GM18505 (cell line): ENCODE measurements at regions not wholly inside any gene's neighbourhood (a gene's known extent, or its start where the extent isn't known, plus 50 kb on each side); places are given as distances from the start of the nearest gene placed in this dataset.

Experiments
- ATAC-seq: cut with Tn5 transposase; IDR thresholded peaks from one replicate; pipeline ENCODE4 v1.9.1; 2021; ENCODE audit not compliant: unreplicated experiment
- POLR2A ChIP-seq: IDR thresholded peaks from 4 replicates; pipeline ENCODE4 v1.6.1; 2011; ENCODE audit warnings: borderline replicate concordance; ENCODE audit not compliant: insufficient read depth, insufficient read length; ENCODE audit errors: extremely low read depth

DNA sequence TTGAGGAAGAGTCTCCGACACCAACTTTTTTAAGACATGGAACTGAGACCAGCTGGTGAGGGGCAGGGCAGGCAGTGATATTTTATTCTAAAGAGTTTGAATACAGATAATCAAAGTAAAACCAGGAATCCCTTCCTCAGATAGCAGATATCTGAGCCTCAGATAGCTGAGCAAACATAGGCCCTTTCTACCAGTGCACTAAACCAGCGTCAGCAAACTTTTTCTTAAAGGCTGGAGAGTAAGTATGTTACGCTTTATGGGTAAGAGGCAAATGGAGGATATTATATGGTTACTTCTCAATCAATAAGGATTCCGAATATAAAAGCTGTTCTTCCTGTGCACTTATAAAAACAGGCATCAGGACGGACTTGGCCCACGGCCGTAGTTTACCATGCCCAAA lies 73.9 kb downstream of the WNT5A start:
- TF ChIP-seq POLR2A, result no peak
- no peak for ATAC-seq

DNA sequence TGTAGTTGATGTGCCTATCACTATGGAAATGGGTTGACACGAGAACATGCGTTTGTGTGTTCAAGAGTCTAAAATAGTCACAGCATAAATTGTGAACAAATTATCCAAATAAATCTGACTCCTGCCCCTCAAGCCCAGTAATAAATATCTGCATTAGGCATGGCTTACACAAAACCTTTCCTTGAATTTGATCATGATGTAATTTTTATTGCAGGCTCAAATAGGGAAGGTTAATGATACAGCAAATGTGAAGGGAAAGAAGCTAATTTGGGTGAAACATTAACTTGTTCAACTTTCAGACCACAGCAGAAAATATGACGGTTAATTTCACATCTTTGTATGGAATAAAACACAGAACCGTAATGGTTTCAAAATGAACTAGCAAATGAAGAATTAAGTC lies 74.6 kb downstream of the WNT5A start:
- ATAC-seq, result no peak

DNA sequence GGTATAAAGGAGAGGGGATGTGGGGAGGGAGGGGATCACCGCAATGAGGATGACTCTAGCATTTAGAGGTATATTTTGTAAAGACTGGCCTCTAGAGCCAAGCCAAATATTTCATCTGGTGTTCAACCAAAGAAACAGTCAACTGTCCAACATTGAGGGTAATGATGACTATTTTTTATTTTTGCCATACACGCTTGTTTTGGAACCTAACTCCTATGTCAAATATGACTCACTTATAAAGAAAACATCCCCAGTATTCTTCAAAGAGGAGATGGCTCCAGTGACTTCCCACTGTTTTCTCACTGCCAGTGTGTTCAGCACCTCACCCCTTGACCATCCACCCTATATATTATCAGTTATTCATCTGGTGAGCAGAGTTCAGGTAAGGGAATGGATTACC lies 77.3 kb downstream of the WNT5A start:
- ATAC-seq, result no peak
- no peak for TF ChIP-seq POLR2A

More for the DNA sequence above, 74.6 kb downstream of the WNT5A start:
- TF ChIP-seq POLR2A, result no peak

DNA sequence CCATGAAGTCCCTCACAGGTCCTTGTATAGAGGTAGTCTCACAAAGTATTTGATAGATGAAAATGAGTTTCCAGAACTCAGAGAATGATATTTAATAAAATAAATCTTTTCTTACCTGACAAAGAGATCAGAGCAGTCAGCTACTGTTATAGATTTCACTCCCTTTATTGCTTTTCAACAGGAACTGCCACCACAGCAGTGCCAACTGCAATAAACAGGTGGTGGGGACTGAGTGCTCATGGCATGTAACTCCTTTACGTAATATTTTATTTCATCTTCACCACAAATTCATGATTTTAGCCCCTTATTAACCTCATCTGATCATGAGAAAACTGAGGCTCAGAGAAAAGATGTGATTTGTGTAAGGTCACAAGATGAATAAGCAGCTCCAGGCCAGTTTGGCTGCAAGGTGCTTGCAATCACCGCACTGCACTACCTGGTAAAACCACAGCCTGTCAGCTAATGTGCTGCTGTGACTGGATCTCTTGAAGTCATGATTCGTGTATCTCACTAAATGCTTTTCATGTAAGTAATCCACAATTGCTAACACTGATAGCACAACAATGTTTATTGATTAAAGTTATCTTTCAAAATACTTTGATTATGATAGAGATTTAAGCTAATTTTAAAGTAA lies 78.8 kb downstream of the WNT5A start:
- TF ChIP-seq POLR2A, result no peak
- no peak for ATAC-seq

DNA sequence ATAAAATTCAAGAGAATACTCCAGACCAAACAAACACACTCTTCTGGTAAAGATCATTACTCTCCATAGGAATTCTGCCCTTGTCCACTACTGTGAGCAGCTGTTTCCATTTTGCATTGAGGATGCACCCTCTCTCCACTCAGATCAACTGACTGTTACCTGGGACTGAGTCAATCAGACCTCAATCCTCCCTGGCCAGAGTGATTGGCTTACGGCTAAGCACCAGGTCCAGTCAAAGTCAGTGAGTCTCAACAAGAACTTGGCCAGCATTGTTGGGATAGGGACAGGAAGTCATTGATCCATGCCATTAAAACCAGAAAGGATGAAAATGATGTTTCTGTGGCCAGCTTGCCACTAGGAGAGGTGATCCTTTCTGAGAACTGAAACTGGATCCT lies 79.7 kb downstream of the WNT5A start:
- no peak for TF ChIP-seq POLR2A

DNA sequence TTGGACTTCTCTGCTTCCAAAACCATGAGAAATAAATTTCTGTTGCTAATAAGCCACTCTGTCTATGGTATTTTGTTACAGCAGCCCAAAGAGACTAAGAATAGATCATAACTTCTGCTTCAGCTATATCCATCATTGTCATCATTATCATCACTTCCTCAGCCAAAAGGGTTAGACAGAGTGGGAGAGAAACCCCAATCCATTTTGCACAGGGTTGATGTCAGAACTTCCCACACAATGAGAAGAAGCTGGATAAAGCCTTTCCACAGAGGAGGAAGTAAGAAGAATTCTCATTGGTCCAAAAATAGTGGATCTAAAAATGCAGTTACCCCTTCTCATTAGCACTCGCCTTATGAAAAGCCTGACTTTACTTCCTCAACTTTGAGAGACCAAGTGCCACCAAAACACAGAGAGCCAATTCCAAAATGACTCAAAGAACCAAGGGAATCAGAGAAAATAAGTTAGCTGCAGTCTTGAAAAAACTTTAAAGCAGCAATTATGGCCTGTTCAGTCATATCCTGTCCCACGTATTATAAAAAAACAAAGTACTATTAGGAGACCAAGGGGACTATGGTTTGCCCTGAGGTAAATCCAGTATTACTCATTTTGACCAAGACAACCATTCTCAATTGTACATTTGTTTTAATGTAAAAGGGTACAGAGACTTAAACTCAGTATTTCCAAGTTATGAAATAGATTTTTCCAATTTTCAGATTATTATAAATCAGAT lies 80.2 kb downstream of the WNT5A start:
- no peak for ATAC-seq
- TF ChIP-seq POLR2A, result no peak

More for the DNA sequence above, 79.7 kb downstream of the WNT5A start:
- no peak for ATAC-seq

DNA sequence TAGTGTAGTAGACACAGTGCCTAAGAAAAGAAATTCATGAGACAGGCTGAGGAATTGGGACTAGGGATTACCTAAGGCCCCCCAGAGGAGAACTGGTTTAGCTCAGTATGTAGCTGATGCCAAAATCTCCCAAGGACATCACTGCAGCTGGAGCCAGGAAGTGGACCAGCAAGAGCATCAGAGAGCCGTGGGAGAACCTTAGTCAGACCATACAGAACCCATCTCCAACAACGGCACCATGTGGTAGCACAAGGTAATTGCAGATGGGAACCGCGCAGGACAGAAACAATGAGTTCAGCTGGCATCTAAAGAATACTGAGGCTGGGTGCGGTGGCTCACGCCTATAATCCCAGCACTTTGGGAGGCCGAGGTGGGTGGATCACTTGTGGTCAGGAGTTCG lies 81.7 kb downstream of the WNT5A start:
- ATAC-seq, result no peak
- TF ChIP-seq POLR2A, result no peak

DNA sequence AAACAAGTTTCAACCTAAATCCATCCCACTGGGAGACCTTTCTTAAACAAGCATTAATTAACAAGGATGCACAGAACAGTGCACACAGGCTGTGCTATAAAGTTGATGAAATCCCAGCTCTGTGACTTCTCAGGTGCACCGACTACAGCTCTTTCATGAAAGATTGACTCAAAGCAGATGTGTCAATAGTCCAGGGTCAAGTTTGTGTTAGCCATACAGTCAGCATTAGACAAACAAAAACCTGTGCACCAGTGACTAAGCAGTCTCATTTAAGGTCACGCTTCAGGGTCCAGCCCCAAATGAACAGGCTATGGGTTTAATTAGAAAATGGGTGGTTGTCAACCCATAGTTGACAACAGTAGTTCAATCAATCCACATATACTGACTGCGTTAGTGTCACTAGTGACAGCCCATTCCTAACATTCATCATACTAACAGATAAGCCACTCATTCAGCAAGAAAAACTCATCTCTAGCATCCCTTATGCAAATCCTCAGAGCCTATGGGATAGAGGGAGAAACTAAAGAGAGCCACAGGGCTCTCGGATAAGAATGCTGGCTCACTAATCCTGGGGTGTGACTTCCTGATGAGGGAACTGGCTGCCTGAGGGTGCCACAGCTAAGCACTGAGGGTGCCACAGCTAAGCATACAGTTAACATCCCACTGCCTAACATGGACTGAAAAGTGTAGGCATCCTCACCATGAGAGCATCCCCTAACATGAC lies 84.1 kb downstream of the WNT5A start:
- ATAC-seq, result no peak
- no peak for TF ChIP-seq POLR2A

DNA sequence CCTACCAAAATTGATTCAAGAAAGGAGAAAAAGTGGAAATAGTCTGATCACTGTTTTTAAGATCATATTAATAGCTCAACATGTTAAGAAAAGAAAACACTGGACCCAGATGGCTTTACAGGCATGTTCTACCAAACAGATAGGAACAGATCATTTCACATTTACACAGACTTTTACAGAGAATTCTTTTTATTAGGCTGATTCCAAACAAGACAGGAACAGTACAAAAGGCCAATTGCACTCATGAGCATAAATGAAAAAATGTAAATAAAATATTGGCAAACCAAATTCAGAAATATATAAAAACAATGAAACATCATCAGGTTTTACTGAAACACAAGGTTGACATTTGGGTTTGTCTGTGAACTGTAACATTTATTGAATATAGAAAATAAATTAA lies 106.5 kb downstream of the WNT5A start:
- ATAC-seq, result no peak
- TF ChIP-seq POLR2A, result no peak

DNA sequence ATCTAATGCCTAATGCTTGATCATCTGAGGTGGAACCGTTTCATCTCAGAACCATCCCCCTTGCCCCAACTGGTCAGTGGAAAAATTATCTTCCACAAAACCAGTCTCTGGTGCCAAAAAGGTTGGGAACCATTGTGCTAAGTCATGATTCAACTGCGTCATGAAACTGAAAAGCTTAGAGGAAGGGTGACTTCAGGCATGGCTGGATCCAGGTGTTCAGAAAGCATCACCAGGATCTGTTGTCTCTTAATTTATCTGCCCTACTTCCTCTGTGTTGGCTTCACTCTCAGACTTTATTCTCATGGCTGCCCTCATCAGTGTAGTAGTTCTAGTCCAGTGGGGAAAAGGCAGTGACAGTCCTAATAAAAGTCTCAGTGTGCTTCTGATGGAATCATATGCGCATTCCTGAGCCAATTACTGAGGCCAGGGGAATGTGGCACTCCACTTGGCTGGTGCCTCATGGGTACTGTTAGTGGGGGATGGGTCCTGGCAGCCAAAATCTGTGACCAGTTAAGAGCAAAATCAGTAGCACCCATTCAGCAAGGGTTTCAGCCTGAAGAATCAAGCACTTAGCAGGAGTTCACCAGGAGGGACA lies 110.3 kb downstream of the WNT5A start:
- no peak for TF ChIP-seq POLR2A
- no peak for ATAC-seq

DNA sequence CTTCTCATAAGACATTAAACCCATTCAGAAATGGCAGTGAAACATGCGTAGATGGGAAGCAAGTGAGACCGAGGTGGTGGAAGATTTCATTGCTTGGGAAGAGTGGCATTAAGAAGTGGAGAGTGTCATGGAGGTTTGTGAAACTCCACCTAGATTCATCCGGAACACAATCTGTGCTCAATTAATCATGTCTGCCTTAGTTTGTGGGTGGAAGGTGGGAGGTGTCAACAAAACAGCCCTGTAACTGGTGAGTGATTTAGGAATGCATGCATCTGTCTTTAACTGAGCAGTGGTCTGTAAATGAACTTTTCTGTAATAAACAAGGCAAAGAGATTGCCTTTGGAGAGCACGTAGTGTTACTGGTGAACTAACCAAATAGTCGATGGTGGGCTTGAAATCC lies 113.7 kb downstream of the WNT5A start:
- ATAC-seq, result no peak
- TF ChIP-seq POLR2A, result no peak

DNA sequence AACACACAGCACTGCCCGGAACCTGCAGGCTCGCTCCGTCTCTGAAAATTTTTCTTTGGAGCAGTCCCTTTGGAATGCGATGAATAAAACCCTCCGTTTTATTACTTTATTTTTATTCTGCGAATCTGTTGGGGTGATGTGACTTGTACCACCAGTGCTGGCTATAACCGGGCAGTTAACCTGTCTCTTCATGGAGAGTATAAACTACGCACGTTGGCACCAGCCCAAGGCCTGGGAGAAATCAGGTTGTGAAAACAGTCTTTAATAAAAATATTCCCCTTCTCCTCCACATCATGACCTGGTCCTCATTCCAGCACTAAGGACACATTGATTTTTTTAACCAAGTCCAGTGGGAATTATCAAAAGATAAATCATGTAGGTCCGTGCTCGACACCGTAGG lies 116.8 kb downstream of the WNT5A start:
- TF ChIP-seq POLR2A, result no peak
- no peak for ATAC-seq

DNA sequence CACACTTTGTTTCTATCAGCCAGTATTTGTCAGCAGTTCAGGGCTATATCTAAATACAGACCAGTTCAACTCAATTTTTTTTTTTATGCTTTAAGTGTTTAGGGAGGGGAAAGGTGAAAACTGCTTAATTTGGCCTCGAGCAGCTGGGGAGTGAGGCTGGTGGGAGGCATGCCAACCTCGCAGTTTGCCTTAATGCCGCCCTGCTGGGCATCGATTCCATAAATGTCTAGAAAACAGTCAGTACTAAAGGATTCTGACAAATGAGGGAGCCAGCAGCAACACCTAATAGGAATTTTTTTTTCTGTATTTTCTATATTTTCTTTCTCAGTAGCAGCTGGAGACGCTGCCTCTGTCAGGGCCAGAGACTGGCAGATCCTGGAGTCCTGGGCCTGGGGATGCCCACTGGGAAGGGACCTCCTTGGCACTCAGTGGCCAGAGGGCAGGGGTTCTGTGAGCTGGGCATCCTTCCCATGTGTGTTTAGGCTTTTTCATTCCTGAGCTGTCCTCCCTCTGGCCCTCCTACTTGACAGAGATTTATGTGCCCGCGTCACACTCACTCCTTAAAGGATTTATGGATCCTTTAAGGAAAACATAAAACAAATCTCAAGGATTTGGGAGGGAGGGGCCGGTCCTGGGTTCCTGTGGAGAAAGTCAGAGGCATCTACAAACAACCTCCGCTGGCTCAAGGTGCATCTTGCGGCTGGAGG lies 117.8 kb downstream of the WNT5A start:
- no peak for TF ChIP-seq POLR2A
- no peak for ATAC-seq
